H9 (cell line): ENCODE measurements at regions not wholly inside any gene's neighbourhood (a gene's known extent, or its start where the extent isn't known, plus 50 kb on each side); places are given as distances from the start of the nearest gene placed in this dataset.

ENCODE experiments used
- DNase-seq: peaks from one replicate; pipeline ENCODE4 v3.0.0-alpha.2; 2017
- H2AFZ ChIP-seq: one replicate; pipeline ENCODE4 v1.6.1; 2013; ENCODE audit warnings: mild to moderate bottlenecking, low read length, control low read depth, moderate library complexity
- H2AK5ac ChIP-seq: 2 replicates; pipeline ENCODE4 v1.6.1; 2013; ENCODE audit warnings: low read length, control low read depth, mixed read lengths; ENCODE audit not compliant: insufficient read length
- H2BK120ac ChIP-seq: one replicate; pipeline ENCODE4 v1.6.1; 2013; ENCODE audit warnings: low read depth, mild to moderate bottlenecking, low read length, control low read depth, inconsistent platforms; ENCODE audit not compliant: poor library complexity, severe bottlenecking
- H2BK12ac ChIP-seq: 2 replicates; pipeline ENCODE4 v1.6.1; 2013; ENCODE audit warnings: low read length, control low read depth, mixed read lengths, low read depth; ENCODE audit not compliant: insufficient read length
- H2BK15ac ChIP-seq: 2 replicates; pipeline ENCODE4 v1.6.1; 2013; ENCODE audit warnings: low read depth, low read length, control low read depth
- H2BK20ac ChIP-seq: one replicate; pipeline ENCODE4 v1.6.1; 2013; ENCODE audit warnings: low read depth, mild to moderate bottlenecking, low read length, control low read depth, inconsistent platforms; ENCODE audit not compliant: poor library complexity, severe bottlenecking
- H2BK5ac ChIP-seq: 2 replicates; pipeline ENCODE4 v1.6.1; 2013; ENCODE audit warnings: low read length, control low read depth, mixed read lengths; ENCODE audit not compliant: insufficient read length
- H3K14ac ChIP-seq: 2 replicates; pipeline ENCODE4 v1.6.1; 2013; ENCODE audit warnings: low read length, control low read depth; ENCODE audit not compliant: insufficient read depth
- H3K18ac ChIP-seq: 2 replicates; pipeline ENCODE4 v1.6.1; 2013; ENCODE audit warnings: low read depth, mild to moderate bottlenecking, mixed read lengths, low read length, control low read depth; ENCODE audit not compliant: insufficient read length
- H3K23ac ChIP-seq: 2 replicates; pipeline ENCODE4 v1.6.1; 2013; ENCODE audit warnings: low read length, control low read depth, mixed read lengths, low read depth; ENCODE audit not compliant: insufficient read length
- H3K23me2 ChIP-seq: 2 replicates; pipeline ENCODE4 v1.6.1; 2013; ENCODE audit warnings: low read depth, mild to moderate bottlenecking, mixed read lengths, low read length, control low read depth; ENCODE audit not compliant: insufficient read length, poor library complexity, severe bottlenecking
- H3K27ac ChIP-seq: 2 replicates; pipeline ENCODE4 v1.5.1; 2013; ENCODE audit warnings: low read length, control low read depth, mixed read lengths, low read depth; ENCODE audit not compliant: insufficient read length
- H3K27me3 ChIP-seq: 2 replicates; pipeline ENCODE4 v1.6.1; 2013; ENCODE audit warnings: low read length, control low read depth, inconsistent platforms; ENCODE audit not compliant: insufficient read depth
- H3K4ac ChIP-seq: 2 replicates; pipeline ENCODE4 v1.6.1; 2013; ENCODE audit warnings: low read depth, mild to moderate bottlenecking, control low read depth, inconsistent platforms, low read length, moderate library complexity
- H3K4me1 ChIP-seq: 2 replicates; pipeline ENCODE4 v1.6.1; 2013; ENCODE audit warnings: low read length, control low read depth, inconsistent platforms; ENCODE audit not compliant: insufficient read depth
- H3K4me2 ChIP-seq: 2 replicates; pipeline ENCODE4 v1.6.1; 2013; ENCODE audit warnings: low read length, control low read depth, mixed read lengths; ENCODE audit not compliant: insufficient read length, insufficient read depth
- H3K56ac ChIP-seq: 2 replicates; pipeline ENCODE4 v1.6.1; 2013; ENCODE audit warnings: low read depth, mild to moderate bottlenecking, mixed read lengths, low read length, control low read depth; ENCODE audit not compliant: insufficient read length
- H3K79me1 ChIP-seq: 2 replicates; pipeline ENCODE4 v1.6.1; 2013; ENCODE audit warnings: low read depth, mild to moderate bottlenecking, moderate library complexity, low read length, control low read depth, inconsistent platforms; ENCODE audit not compliant: insufficient read depth, poor library complexity, severe bottlenecking
- H3K79me2 ChIP-seq: 2 replicates; pipeline ENCODE4 v1.6.1; 2013; ENCODE audit warnings: low read length, control low read depth, inconsistent platforms; ENCODE audit not compliant: insufficient read depth
- H3K9ac ChIP-seq: 2 replicates; pipeline ENCODE4 v1.6.1; 2013; ENCODE audit warnings: low read length, control low read depth, mixed read lengths; ENCODE audit not compliant: insufficient read length; ENCODE audit errors: extremely low read depth
- H3K9me3 ChIP-seq: one replicate; pipeline ENCODE4 v1.6.1; 2013; ENCODE audit warnings: low read depth, low read length, inconsistent platforms; ENCODE audit not compliant: control insufficient read depth
- H3T11ph ChIP-seq: one replicate; pipeline ENCODE4 v1.6.1; 2013; ENCODE audit warnings: mild to moderate bottlenecking, low read length, control low read depth, inconsistent platforms
- H4K20me1 ChIP-seq: one replicate; pipeline ENCODE4 v1.6.1; 2013; ENCODE audit not compliant: control insufficient read depth, insufficient read length, insufficient read depth
- H4K5ac ChIP-seq: 2 replicates; pipeline ENCODE4 v1.6.1; 2013; ENCODE audit warnings: low read depth, mild to moderate bottlenecking, mixed read lengths, low read length, control low read depth; ENCODE audit not compliant: insufficient read length
- H4K8ac ChIP-seq: replicated peaks from 2 replicates; pipeline ENCODE4 v1.6.1; 2013; ENCODE audit warnings: low read length, control low read depth, mixed read lengths, low read depth; ENCODE audit not compliant: insufficient read length
- H4K91ac ChIP-seq: 2 replicates; pipeline ENCODE4 v1.6.1; 2013; ENCODE audit warnings: low read depth, mild to moderate bottlenecking, moderate library complexity, mixed read lengths, low read length, control low read depth; ENCODE audit not compliant: insufficient read length
- H3K27ac Mint-ChIP-seq, 3 experiments: 2 replicates in 2 of 3; 3 replicates in 1 of 3; pipeline ENCODE4 v1.8.0; 2020 to 2021; ENCODE audit warnings: mixed read lengths in 3 of 3, mild to moderate bottlenecking in 1 of 3, moderate library complexity in 1 of 3
- H3K27me3 Mint-ChIP-seq: 2 replicates; pipeline ENCODE4 v1.8.0; 2021; ENCODE audit warnings: low read depth, mild to moderate bottlenecking, moderate library complexity, mixed read lengths
- H3K36me3 Mint-ChIP-seq, 3 experiments: 2 replicates in 2 of 3; 3 replicates in 1 of 3; pipeline ENCODE4 v1.8.0; 2020 to 2021; ENCODE audit warnings: low read depth in 3 of 3, mixed read lengths in 3 of 3; ENCODE audit not compliant: insufficient read depth in 1 of 3
- H3K4me1 Mint-ChIP-seq, 2 experiments: 2 replicates each; pipeline ENCODE4 v1.8.0; 2020; ENCODE audit warnings: mixed read lengths in 2 of 2
- H3K4me3 Mint-ChIP-seq, 2 experiments: 2 replicates in 1 of 2; 3 replicates in 1 of 2; pipeline ENCODE4 v1.8.0; 2020 to 2021; ENCODE audit warnings: mild to moderate bottlenecking in 2 of 2, mixed read lengths in 2 of 2, moderate library complexity in 1 of 2
- H3K9me3 Mint-ChIP-seq, 2 experiments: 2 replicates in 1 of 2; 3 replicates in 1 of 2; pipeline ENCODE4 v1.8.0; 2020; ENCODE audit warnings: mild to moderate bottlenecking in 2 of 2, mixed read lengths in 2 of 2, moderate library complexity in 1 of 2
- WGBS: extraction: QIAGEN DNeasy Blood & Tissue Kit; methylation state at CpG from one replicate; pipeline ENCODE4 v1.1.7; 2013; ENCODE audit warnings: missing lambda C conversion rate, low lambda C conversion rate, mixed read lengths; ENCODE audit not compliant: insufficient read length; ENCODE audit errors: extremely low coverage; 5-methylcytosine and 5-hydroxymethylcytosine counted together
- TF ChIP-seq, protein P1 (sequence below): fragments of 200-600 bp; sonication (generic); conservative IDR thresholded peaks from 3 replicates; pipeline ENCODE4 v1.8.0; 2021; ENCODE audit warnings: antibody characterized with exemption, mild to moderate bottlenecking

DNA sequence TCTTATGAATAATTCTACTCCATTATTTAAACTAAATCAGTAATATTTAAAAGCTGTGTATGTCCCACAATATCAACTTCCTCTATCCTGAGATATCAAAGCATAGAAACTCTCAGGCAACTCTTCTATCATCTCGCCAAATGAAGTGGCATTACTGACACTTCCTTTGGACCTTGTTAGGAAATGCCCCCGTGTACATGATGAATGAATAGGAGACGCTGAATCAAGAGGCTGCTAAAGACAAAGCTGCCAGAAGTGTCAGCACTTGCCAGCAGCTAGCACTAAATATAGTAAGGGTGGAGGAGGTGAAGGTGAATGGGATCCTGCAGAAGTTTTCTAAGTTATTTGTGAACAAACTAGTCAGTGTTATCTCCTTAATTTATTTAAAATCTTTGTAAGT lies 99.5 kb upstream of the BLTP1 start:
- Histone ChIP-seq H2AFZ (no peak overlapping the region), H3K9me3 (no peaks in the 10 kb centered on the region), H3K23ac (no peak overlapping the region), H3K4me1 (no peaks in the 10 kb centered on the region), H2BK15ac (no peak overlapping the region), H3K27ac (no peak overlapping the region), H3K4me2 (no peak overlapping the region), H3K79me1 (no peaks in the 10 kb centered on the region), H2BK20ac (no peak overlapping the region), H3K4ac (no peak overlapping the region), H3T11ph (no peak overlapping the region), H4K5ac (no peak overlapping the region), H3K9ac (no peak overlapping the region), H3K27me3 (no peaks in the 10 kb centered on the region), H4K91ac (no peak overlapping the region), H4K8ac (no peak overlapping the region), H4K20me1 (no peaks in the 10 kb centered on the region), H3K18ac (no peak overlapping the region), H3K56ac (no peak overlapping the region), H2BK5ac (no peak overlapping the region), H3K23me2 (no peaks in the 10 kb centered on the region), H2AK5ac (no peak overlapping the region), H2BK12ac (no peak overlapping the region), H3K14ac (no peak overlapping the region), H3K79me2 (no peaks in the 10 kb centered on the region), H2BK120ac (no peak overlapping the region)
- H3K4me1 Mint-ChIP-seq = peaks cover 0 to under 1% of the 10 kb centered on the region in 2 experiments; a peak in 1 of 4 replicates
- H3K27me3 Mint-ChIP-seq = no peaks in the 10 kb centered on the region
- H3K27ac Mint-ChIP-seq = no peak overlapping the region
- no peaks in the 10 kb centered on the region; a peak in 1 of 7 replicates for H3K36me3 Mint-ChIP-seq
- no peaks in the 10 kb centered on the region for H3K9me3 Mint-ChIP-seq
- TF ChIP-seq, protein P1, sequence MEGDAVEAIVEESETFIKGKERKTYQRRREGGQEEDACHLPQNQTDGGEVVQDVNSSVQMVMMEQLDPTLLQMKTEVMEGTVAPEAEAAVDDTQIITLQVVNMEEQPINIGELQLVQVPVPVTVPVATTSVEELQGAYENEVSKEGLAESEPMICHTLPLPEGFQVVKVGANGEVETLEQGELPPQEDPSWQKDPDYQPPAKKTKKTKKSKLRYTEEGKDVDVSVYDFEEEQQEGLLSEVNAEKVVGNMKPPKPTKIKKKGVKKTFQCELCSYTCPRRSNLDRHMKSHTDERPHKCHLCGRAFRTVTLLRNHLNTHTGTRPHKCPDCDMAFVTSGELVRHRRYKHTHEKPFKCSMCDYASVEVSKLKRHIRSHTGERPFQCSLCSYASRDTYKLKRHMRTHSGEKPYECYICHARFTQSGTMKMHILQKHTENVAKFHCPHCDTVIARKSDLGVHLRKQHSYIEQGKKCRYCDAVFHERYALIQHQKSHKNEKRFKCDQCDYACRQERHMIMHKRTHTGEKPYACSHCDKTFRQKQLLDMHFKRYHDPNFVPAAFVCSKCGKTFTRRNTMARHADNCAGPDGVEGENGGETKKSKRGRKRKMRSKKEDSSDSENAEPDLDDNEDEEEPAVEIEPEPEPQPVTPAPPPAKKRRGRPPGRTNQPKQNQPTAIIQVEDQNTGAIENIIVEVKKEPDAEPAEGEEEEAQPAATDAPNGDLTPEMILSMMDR = no peak
- no peak overlapping the region for H3K4me3 Mint-ChIP-seq
- WGBS = no CpG with 5 or more reads among the region's 3 CpGs
- no peak for DNase-seq
